ENCODE measurements at regions not wholly inside any gene's neighbourhood (a gene's known extent, or its start where the extent isn't known, plus 50 kb on each side); places are given as distances from the start of the nearest gene placed in this dataset.

DNA sequence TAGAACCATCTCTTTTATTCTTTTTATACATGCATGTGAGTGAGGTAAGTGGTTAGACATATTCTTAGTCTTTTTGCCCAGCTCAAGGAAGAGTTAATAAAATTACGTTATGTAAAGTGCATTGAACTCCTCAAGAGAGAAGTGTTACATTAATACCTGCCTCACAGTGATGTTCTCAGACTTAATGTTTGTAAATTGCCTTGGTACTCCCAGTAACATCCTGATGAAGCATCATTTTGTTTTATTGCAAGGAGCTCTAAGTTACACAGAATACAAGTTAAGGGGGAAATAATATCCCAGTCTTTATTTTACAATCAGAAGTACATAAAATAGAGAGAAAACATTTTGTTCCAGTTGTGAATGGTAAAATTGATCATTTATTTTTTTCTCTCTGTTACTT is 89.5 kb upstream of the ARRDC3 start:
- Histone ChIP-seq H3K79me2 (ENCODE audit: insufficient read depth, low read depth, low read length) (no peaks in the 10 kb centered on the region), H2AFZ (ENCODE audit: low read length) (no peak overlapping the region), H3K9me2 (ENCODE audit: insufficient read depth, low read length) (no peaks in the 10 kb centered on the region), H3K9me3 (ENCODE audit: low read length) (no peaks in the 10 kb centered on the region), H3K27ac (ENCODE audit: low read depth, low read length, poor library complexity, severe bottlenecking) (no peak overlapping the region), H3K4me2 (ENCODE audit: low read length) (no peak overlapping the region), H3K4me3 (ENCODE audit: low read depth, low read length, poor library complexity, severe bottlenecking) (no peak overlapping the region), H3K36me3 (ENCODE audit: insufficient read depth, low read length) (no peaks in the 10 kb centered on the region), H4K20me1 (ENCODE audit: insufficient read depth, low read length) (no peaks in the 10 kb centered on the region), H3K4me1 (ENCODE audit: insufficient read depth, low read length, poor library complexity, severe bottlenecking) (no peaks in the 10 kb centered on the region)
- no TSS peak for BruUV-seq (replicated peaks)
- TF ChIP-seq CTCF (conservative IDR thresholded peaks at IDR 0.05; ENCODE audit: low read length) (no peak), EZH2phosphoT487 (IDR thresholded peaks at IDR 0.05; ENCODE audit: borderline replicate concordance, low read depth, low read length) (no peak)
- intact Hi-C loops (cut with micrococcal nuclease; ENCODE audit: unreplicated experiment), result no loop called here
- ChIA-PET POLR2A (no interaction called here), CTCF (ENCODE audit: unreplicated experiment) (no interaction called here)
- DNase-seq (ENCODE audit: low spot score), result no peak

DNA sequence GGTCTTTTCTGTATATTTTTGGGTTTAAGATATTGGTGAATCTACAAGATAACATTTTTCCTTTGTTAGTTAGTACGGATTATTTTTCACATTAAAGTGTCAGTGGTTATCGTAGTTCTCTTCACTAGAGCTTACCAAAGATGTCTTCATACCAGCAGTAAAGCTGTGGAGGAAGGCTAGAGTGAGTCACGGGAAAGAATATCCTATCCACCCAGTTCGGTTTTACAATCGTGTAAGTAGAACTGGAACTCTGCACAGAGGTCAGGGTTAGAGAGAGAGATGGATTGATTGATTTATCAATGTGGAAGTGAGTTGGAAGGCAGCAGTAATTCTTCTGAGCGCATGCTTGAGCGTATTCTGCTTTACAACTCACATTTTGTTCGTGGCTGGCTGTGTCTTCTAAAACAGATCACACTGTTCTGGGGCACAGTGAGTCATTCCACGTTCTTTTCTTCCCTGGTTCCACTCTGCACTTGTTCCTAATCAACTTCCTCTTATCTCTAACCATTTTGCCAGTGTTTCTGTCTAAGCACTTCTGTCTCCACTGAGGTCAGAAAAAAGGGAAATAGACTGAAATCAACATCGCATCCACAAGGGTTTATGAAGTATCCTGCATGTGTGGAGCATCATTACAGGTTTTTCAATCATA is 86.5 kb upstream of the ARRDC3 start:
- intact Hi-C loops (cut with micrococcal nuclease; ENCODE audit: unreplicated experiment), result no loop called here
- DNase-seq (ENCODE audit: low spot score), result no peak
- no peaks in the 10 kb centered on the region for H3K9me3 ChIP-seq (ENCODE audit: low read length)
- H3K9me2 ChIP-seq (ENCODE audit: insufficient read depth, low read length), result no peaks in the 10 kb centered on the region
- no peaks in the 10 kb centered on the region for H3K36me3 ChIP-seq (ENCODE audit: insufficient read depth, low read length)
- POLR2A ChIA-PET, result no interaction called here
- no TSS peak for BruUV-seq (replicated peaks)
- TF ChIP-seq CTCF (conservative IDR thresholded peaks at IDR 0.05; ENCODE audit: low read length), result no peak
- TF ChIP-seq EZH2phosphoT487 (IDR thresholded peaks at IDR 0.05; ENCODE audit: borderline replicate concordance, low read depth, low read length), result no peak
- H3K4me2 ChIP-seq (ENCODE audit: low read length), result no peak overlapping the region
- H2AFZ ChIP-seq (ENCODE audit: low read length), result no peak overlapping the region
- no peak overlapping the region for H3K27ac ChIP-seq (ENCODE audit: low read depth, low read length, poor library complexity, severe bottlenecking)
- no peaks in the 10 kb centered on the region for H4K20me1 ChIP-seq (ENCODE audit: insufficient read depth, low read length)
- no peaks in the 10 kb centered on the region for H3K79me2 ChIP-seq (ENCODE audit: insufficient read depth, low read depth, low read length)
- CTCF ChIA-PET (ENCODE audit: unreplicated experiment), result no interaction called here
- H3K4me1 ChIP-seq (ENCODE audit: insufficient read depth, low read length, poor library complexity, severe bottlenecking), result no peaks in the 10 kb centered on the region
- no peak overlapping the region for H3K4me3 ChIP-seq (ENCODE audit: low read depth, low read length, poor library complexity, severe bottlenecking)

DNA sequence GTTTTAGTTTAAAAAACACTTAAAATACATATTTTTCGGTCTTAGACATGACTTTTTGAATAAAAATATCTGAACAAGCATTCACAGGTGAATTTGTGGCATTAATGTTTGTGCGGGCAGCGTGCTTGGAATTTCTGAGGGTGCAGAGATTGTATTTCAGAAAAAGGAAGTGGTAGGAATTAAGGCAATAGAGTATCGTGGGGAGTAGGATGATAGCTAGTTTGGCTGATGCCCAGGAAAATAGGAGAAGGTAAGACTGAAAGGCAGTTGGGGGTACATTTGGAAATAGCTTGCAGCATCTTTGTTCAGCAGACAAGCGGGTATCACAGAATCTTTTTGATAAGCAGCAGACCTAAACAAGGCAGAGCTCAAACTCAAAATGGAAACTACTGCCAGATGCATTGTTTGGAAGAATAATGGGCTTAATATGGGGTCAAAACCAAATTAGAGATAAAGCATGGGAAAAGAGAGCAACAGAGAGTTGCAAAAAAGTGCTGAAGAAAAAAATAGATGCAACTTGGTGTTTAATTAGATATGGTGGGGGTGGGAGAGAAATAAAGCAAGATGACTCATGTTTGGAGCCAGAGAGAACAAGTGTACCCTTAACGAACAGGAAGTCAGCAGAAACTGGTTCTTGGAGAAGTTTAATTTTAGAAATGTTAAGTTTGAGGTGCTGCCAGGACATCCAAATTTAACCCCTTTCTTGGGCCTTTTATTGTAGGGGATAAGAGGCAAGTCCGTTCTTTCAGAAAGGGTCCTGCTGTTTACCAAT is 85.7 kb upstream of the ARRDC3 start:
- H3K9me2 ChIP-seq (ENCODE audit: insufficient read depth, low read length), result no peaks in the 10 kb centered on the region
- no peak overlapping the region for H3K4me3 ChIP-seq (ENCODE audit: low read depth, low read length, poor library complexity, severe bottlenecking)
- H3K36me3 ChIP-seq (ENCODE audit: insufficient read depth, low read length), result no peaks in the 10 kb centered on the region
- H3K27ac ChIP-seq (ENCODE audit: low read depth, low read length, poor library complexity, severe bottlenecking), result no peak overlapping the region
- no peaks in the 10 kb centered on the region for H3K9me3 ChIP-seq (ENCODE audit: low read length)
- no peak for TF ChIP-seq CTCF (conservative IDR thresholded peaks at IDR 0.05; ENCODE audit: low read length)
- TF ChIP-seq EZH2phosphoT487 (IDR thresholded peaks at IDR 0.05; ENCODE audit: borderline replicate concordance, low read depth, low read length), result no peak
- H3K4me1 ChIP-seq (ENCODE audit: insufficient read depth, low read length, poor library complexity, severe bottlenecking), result no peaks in the 10 kb centered on the region
- H2AFZ ChIP-seq (ENCODE audit: low read length), result no peak overlapping the region
- no peak for DNase-seq (ENCODE audit: low spot score)
- H4K20me1 ChIP-seq (ENCODE audit: insufficient read depth, low read length), result no peaks in the 10 kb centered on the region
- BruUV-seq (replicated peaks), result no TSS peak
- no peak overlapping the region for H3K4me2 ChIP-seq (ENCODE audit: low read length)
- CTCF ChIA-PET (ENCODE audit: unreplicated experiment), result no interaction called here
- intact Hi-C loops (cut with micrococcal nuclease; ENCODE audit: unreplicated experiment), result no loop called here
- H3K79me2 ChIP-seq (ENCODE audit: insufficient read depth, low read depth, low read length), result no peaks in the 10 kb centered on the region
- POLR2A ChIA-PET, result no interaction called here

All from OCI-LY7 (cell line).